ENCODE measurements at regions not wholly inside any gene's neighbourhood (a gene's known extent, or its start where the extent isn't known, plus 50 kb on each side); places are given as distances from the start of the nearest gene placed in this dataset.

DNA sequence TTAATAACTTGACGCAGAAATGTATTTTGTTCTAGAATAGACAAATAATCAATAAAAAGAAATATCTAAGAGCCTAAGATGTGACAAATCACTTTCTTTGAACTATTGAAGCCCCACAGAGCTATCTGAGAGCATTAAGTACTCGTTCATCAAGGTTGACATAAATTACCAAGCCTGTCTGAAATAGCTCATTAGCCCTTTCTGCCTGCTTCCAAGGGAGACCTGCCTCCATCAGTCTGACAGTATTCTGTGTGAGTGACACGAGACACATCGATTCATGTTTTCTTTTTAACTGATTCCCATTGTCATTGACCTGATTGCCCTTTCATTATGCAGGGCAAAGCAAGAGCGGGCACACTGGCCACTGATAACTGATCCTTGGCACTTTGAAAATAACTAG lies 347.5 kb downstream of the KCNA4 start:
- TF ChIP-seq CTCF (IDR thresholded peaks at IDR 0.05) = no peak
- TF ChIP-seq POLR2AphosphoS5 (IDR thresholded peaks at IDR 0.05) = no peak
- no peak for TF ChIP-seq POLR2A (IDR thresholded peaks at IDR 0.05)

Measured in breast epithelium (tissue), 3 donors.